ENCODE measurements at regions not wholly inside any gene's neighbourhood (a gene's known extent, or its start where the extent isn't known, plus 50 kb on each side); places are given as distances from the start of the nearest gene placed in this dataset.

- intact Hi-C loops (cut with micrococcal nuclease): no loop called here
- ATAC-seq (no peak), DNase-seq (no peak)
- Histone ChIP-seq H3K9me3 (ENCODE audit: control insufficient read depth, insufficient read depth, low read length) (no peaks in the 10 kb centered on the region), H3K36me3 (ENCODE audit: control insufficient read depth, insufficient read depth, low read length) (no peaks in the 10 kb centered on the region), H3K4me3 (ENCODE audit: low read length) (no peak overlapping the region), H3K27me3 (ENCODE audit: control insufficient read depth, insufficient read depth, low read length) (no peaks in the 10 kb centered on the region), H3K27ac (ENCODE audit: low read length) (no peak overlapping the region), H3K4me1 (ENCODE audit: control insufficient read depth, insufficient read depth, low read length) (no peaks in the 10 kb centered on the region)
- Mint-ChIP-seq H3K4me3 (no peak overlapping the region), H3K4me1 (no peaks in the 10 kb centered on the region), H3K36me3 (no peaks in the 10 kb centered on the region), H3K27ac (no peak overlapping the region), H3K27me3 (ENCODE audit: low read depth in 2 of 2) (no peaks in the 10 kb centered on the region), H3K9me3 (peaks cover 2 to 3% of the 10 kb centered on the region in 2 donors)
- WGBS (ENCODE audit: insufficient coverage): 78% methylated on average over 4 of the region's 4 CpGs
- no peak for TF ChIP-seq CTCF (IDR thresholded peaks at IDR 0.05)
Observed at GRCh38 chr5:99305045-99305580, 376.3 kb upstream of the CHD1 start.

DNA sequence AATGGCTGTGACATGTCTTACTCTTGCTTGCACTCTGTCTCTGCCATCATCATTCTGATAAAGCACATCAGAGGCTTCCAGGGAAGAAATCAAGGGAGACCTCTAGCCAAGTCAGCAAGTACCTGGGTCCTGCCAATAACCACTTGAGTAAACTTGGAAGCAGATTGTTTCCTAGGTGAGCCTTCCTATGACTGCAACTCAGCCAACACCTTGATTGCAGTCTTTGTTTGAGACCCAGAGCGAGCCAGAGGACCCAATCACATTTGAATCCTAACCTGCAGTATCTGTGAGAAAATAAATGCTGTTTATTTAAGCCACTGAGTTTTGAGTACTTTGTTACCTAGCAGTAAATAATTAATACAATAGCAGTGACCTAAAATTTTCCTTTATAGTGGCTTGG is 356.8 kb upstream of the CHD1 start:
- no peaks in the 10 kb centered on the region for H3K36me3 ChIP-seq (ENCODE audit: control insufficient read depth, insufficient read depth, low read length)
- DNase-seq (no peak), ATAC-seq (no peak)
- WGBS (ENCODE audit: insufficient coverage): 85% methylated on average over 1 of the region's 1 CpG
- Mint-ChIP-seq H3K27me3 (ENCODE audit: low read depth in 2 of 2) (no peaks in the 10 kb centered on the region), H3K36me3 (no peaks in the 10 kb centered on the region), H3K4me1 (no peaks in the 10 kb centered on the region), H3K9me3 (peaks cover 2 to 5% of the 10 kb centered on the region in 2 donors), H3K4me3 (no peak overlapping the region), H3K27ac (no peak overlapping the region)
- TF ChIP-seq CTCF (IDR thresholded peaks at IDR 0.05): no peak
- no peaks in the 10 kb centered on the region for H3K27me3 ChIP-seq (ENCODE audit: control insufficient read depth, insufficient read depth, low read length)
- no peaks in the 10 kb centered on the region for H3K9me3 ChIP-seq (ENCODE audit: control insufficient read depth, insufficient read depth, low read length)
- intact Hi-C loops (cut with micrococcal nuclease): no loop called here
- no peak overlapping the region for H3K27ac ChIP-seq (ENCODE audit: low read length)
- no peak overlapping the region for H3K4me3 ChIP-seq (ENCODE audit: low read length)
- H3K4me1 ChIP-seq (ENCODE audit: control insufficient read depth, insufficient read depth, low read length): no peaks in the 10 kb centered on the region

- Mint-ChIP-seq H3K4me1 (no peaks in the 10 kb centered on the region), H3K36me3 (peaks cover 7% of the 10 kb centered on the region), H3K27me3 (ENCODE audit: low read depth in 2 of 2) (no peaks in the 10 kb centered on the region), H3K9me3 (peaks cover 6 to 7% of the 10 kb centered on the region in 2 donors), H3K27ac (no peak overlapping the region), H3K4me3 (no peak overlapping the region)
- ATAC-seq (no peak), DNase-seq (no peak)
- Histone ChIP-seq H3K27ac (ENCODE audit: low read length) (no peak overlapping the region), H3K4me3 (ENCODE audit: low read length) (no peak overlapping the region), H3K27me3 (ENCODE audit: control insufficient read depth, insufficient read depth, low read length) (no peaks in the 10 kb centered on the region), H3K9me3 (ENCODE audit: control insufficient read depth, insufficient read depth, low read length) (peaks cover 4% of the 10 kb centered on the region), H3K36me3 (ENCODE audit: control insufficient read depth, insufficient read depth, low read length) (no peaks in the 10 kb centered on the region), H3K4me1 (ENCODE audit: control insufficient read depth, insufficient read depth, low read length) (no peaks in the 10 kb centered on the region)
- WGBS (ENCODE audit: insufficient coverage): 85% methylated on average over 1 of the region's 1 CpG
- intact Hi-C loops (cut with micrococcal nuclease): no loop called here
- no peak for TF ChIP-seq CTCF (IDR thresholded peaks at IDR 0.05)
Observed at GRCh38 chr5:99275128-99275527, 346.3 kb upstream of the CHD1 start.

- no peak overlapping the region for H3K27ac ChIP-seq (ENCODE audit: low read length)
- Mint-ChIP-seq H3K36me3 (peaks cover 7% of the 10 kb centered on the region), H3K9me3 (peaks cover 11 to 13% of the 10 kb centered on the region in 2 donors), H3K4me1 (no peaks in the 10 kb centered on the region), H3K27me3 (ENCODE audit: low read depth in 2 of 2) (no peaks in the 10 kb centered on the region), H3K4me3 (no peak overlapping the region), H3K27ac (no peak overlapping the region)
- intact Hi-C loops (cut with micrococcal nuclease): no loop called here
- peaks cover 4% of the 10 kb centered on the region for H3K9me3 ChIP-seq (ENCODE audit: control insufficient read depth, insufficient read depth, low read length)
- H3K4me1 ChIP-seq (ENCODE audit: control insufficient read depth, insufficient read depth, low read length): no peaks in the 10 kb centered on the region
- H3K4me3 ChIP-seq (ENCODE audit: low read length): no peak overlapping the region
- H3K36me3 ChIP-seq (ENCODE audit: control insufficient read depth, insufficient read depth, low read length): no peaks in the 10 kb centered on the region
- WGBS (ENCODE audit: insufficient coverage): 83% methylated on average over 2 of the region's 2 CpGs
- no peaks in the 10 kb centered on the region for H3K27me3 ChIP-seq (ENCODE audit: control insufficient read depth, insufficient read depth, low read length)
- DNase-seq (no peak), ATAC-seq (no peak)
- no peak for TF ChIP-seq CTCF (IDR thresholded peaks at IDR 0.05)
Observed at GRCh38 chr5:99272576-99272975, 343.8 kb upstream of the CHD1 start.
